ENCODE measurements at regions not wholly inside any gene's neighbourhood (a gene's known extent, or its start where the extent isn't known, plus 50 kb on each side); places are given as distances from the start of the nearest gene placed in this dataset.

DNA sequence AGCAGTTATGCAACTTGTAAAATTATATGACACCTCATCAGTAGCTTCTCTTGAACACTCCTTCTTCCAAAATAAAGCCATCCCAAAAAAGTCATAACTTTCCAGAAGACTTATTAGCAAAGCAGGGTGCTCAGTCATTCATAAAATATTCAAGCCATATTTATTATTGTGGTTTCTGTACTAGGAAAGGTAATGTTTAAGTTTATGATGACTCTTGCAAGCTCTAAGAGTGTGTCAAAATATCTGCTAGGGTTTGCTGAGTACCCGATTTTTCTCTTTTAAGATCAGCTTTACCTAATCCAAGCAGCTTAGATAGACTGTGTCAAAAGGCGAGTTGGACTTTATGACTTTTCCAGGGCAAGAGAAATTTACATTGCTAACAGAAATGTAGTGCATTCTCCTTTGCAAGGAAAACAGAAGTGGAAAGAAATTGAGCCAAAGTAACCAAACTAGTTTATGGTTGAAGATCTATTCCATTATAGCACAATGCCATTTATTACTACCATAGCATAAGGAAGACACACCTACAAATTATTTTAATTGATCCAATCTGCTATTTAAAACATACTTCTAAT lies 98.0 kb upstream of the SOX6 start:
- TF ChIP-seq, protein P1, sequence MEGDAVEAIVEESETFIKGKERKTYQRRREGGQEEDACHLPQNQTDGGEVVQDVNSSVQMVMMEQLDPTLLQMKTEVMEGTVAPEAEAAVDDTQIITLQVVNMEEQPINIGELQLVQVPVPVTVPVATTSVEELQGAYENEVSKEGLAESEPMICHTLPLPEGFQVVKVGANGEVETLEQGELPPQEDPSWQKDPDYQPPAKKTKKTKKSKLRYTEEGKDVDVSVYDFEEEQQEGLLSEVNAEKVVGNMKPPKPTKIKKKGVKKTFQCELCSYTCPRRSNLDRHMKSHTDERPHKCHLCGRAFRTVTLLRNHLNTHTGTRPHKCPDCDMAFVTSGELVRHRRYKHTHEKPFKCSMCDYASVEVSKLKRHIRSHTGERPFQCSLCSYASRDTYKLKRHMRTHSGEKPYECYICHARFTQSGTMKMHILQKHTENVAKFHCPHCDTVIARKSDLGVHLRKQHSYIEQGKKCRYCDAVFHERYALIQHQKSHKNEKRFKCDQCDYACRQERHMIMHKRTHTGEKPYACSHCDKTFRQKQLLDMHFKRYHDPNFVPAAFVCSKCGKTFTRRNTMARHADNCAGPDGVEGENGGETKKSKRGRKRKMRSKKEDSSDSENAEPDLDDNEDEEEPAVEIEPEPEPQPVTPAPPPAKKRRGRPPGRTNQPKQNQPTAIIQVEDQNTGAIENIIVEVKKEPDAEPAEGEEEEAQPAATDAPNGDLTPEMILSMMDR (IDR thresholded peaks at IDR 0.05 in 2 of 3, conservative IDR thresholded peaks at IDR 0.05 in 1 of 3; ENCODE audit: borderline replicate concordance in 1 of 3, insufficient read depth in 1 of 3, low read depth in 2 of 3, low read length in 2 of 3), result no peak
- TF ChIP-seq POLR2A (IDR thresholded peaks at IDR 0.05; ENCODE audit: borderline replicate concordance, extremely low read depth, insufficient read depth, insufficient read length) (no peak), FOSL1 (IDR thresholded peaks at IDR 0.05; ENCODE audit: low read depth) (no peak), EZH2 (IDR thresholded peaks at IDR 0.05) (no peak), EZH2phosphoT487 (IDR thresholded peaks at IDR 0.05; ENCODE audit: borderline replicate concordance) (no peak), SRF (IDR thresholded peaks at IDR 0.05; ENCODE audit: low read depth) (no peak), RAD21 (IDR thresholded peaks at IDR 0.05; ENCODE audit: low read depth) (no peak)
- TF ChIP-seq, protein P2, sequence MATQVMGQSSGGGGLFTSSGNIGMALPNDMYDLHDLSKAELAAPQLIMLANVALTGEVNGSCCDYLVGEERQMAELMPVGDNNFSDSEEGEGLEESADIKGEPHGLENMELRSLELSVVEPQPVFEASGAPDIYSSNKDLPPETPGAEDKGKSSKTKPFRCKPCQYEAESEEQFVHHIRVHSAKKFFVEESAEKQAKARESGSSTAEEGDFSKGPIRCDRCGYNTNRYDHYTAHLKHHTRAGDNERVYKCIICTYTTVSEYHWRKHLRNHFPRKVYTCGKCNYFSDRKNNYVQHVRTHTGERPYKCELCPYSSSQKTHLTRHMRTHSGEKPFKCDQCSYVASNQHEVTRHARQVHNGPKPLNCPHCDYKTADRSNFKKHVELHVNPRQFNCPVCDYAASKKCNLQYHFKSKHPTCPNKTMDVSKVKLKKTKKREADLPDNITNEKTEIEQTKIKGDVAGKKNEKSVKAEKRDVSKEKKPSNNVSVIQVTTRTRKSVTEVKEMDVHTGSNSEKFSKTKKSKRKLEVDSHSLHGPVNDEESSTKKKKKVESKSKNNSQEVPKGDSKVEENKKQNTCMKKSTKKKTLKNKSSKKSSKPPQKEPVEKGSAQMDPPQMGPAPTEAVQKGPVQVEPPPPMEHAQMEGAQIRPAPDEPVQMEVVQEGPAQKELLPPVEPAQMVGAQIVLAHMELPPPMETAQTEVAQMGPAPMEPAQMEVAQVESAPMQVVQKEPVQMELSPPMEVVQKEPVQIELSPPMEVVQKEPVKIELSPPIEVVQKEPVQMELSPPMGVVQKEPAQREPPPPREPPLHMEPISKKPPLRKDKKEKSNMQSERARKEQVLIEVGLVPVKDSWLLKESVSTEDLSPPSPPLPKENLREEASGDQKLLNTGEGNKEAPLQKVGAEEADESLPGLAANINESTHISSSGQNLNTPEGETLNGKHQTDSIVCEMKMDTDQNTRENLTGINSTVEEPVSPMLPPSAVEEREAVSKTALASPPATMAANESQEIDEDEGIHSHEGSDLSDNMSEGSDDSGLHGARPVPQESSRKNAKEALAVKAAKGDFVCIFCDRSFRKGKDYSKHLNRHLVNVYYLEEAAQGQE (IDR thresholded peaks at IDR 0.05; ENCODE audit: low read depth), result no peak

Data from HCT116 (cell line).